Keratinocyte (primary cell): ENCODE measurements at regions not wholly inside any gene's neighbourhood (a gene's known extent, or its start where the extent isn't known, plus 50 kb on each side); places are given as distances from the start of the nearest gene placed in this dataset.

Experiments used
- DNase-seq: peaks from one replicate; pipeline ENCODE4 v3.0.0-alpha.2; 2011; ENCODE audit warnings: low read depth, missing footprints, low spot score
- FAIRE-seq: peaks from 2 replicates; lab custom pipeline; 2011; peaks lifted over from hg19 to GRCh38; lab: Jason Lieb, UNC
- H2AFZ ChIP-seq: 2 replicates; pipeline ENCODE4 v1.6.0; 2012; ENCODE audit warnings: low read length, control low read depth, inconsistent platforms; ENCODE audit not compliant: control insufficient read depth
- H3K27ac ChIP-seq: 2 replicates; pipeline ENCODE4 v1.5.1; 2011; ENCODE audit warnings: low read length; ENCODE audit not compliant: control insufficient read depth, insufficient read depth
- H3K27me3 ChIP-seq: 3 replicates; pipeline ENCODE4 v1.6.0; 2011; ENCODE audit warnings: low read length; ENCODE audit not compliant: control insufficient read depth, insufficient read depth; ENCODE audit errors: extremely low read depth
- H3K36me3 ChIP-seq, 2 experiments: 2 replicates in 1 of 2; 3 replicates in 1 of 2; pipeline ENCODE4 v1.5.1; 2011; ENCODE audit warnings: low read length in 2 of 2, mild to moderate bottlenecking in 1 of 2; ENCODE audit not compliant: control insufficient read depth in 2 of 2, insufficient read depth in 2 of 2; ENCODE audit errors: extremely low read depth in 1 of 2
- H3K4me1 ChIP-seq: 3 replicates; pipeline ENCODE4 v1.5.1; 2011; ENCODE audit warnings: low read length; ENCODE audit not compliant: control insufficient read depth, insufficient read depth; ENCODE audit errors: extremely low read depth
- H3K4me2 ChIP-seq: 3 replicates; pipeline ENCODE4 v1.6.0; 2011; ENCODE audit warnings: low read depth, low read length; ENCODE audit not compliant: control insufficient read depth, insufficient read depth; ENCODE audit errors: extremely low read depth
- H3K4me3 ChIP-seq, 3 experiments: fragments of 200-600 bp in 1 of 3; sonication (generic) in 1 of 3; 2 replicates in 2 of 3; 3 replicates in 1 of 3; pipeline ENCODE4 v1.5.1; 2011 to 2016; ENCODE audit warnings: low read length in 3 of 3, mild to moderate bottlenecking in 3 of 3, control low read depth in 2 of 3, inconsistent platforms in 1 of 3, low read depth in 1 of 3, mixed read lengths in 1 of 3, mixed run types in 1 of 3, moderate library complexity in 1 of 3; ENCODE audit not compliant: control insufficient read depth in 2 of 3, insufficient read depth in 2 of 3; ENCODE audit errors: extremely low read depth in 1 of 3
- H3K79me2 ChIP-seq: 2 replicates; pipeline ENCODE4 v1.6.0; 2012; ENCODE audit warnings: low read length; ENCODE audit not compliant: control insufficient read depth, insufficient read depth
- H3K9ac ChIP-seq: 3 replicates; pipeline ENCODE4 v1.6.0; 2011; ENCODE audit warnings: low read length; ENCODE audit not compliant: control insufficient read depth, insufficient read depth; ENCODE audit errors: extremely low read depth
- H3K9me1 ChIP-seq: 3 replicates; pipeline ENCODE4 v1.6.0; 2011; ENCODE audit warnings: low read length; ENCODE audit not compliant: control insufficient read depth, insufficient read depth; ENCODE audit errors: extremely low read depth
- H3K9me3 ChIP-seq: 2 replicates; pipeline ENCODE4 v1.5.1; 2012; ENCODE audit warnings: low read depth, low read length; ENCODE audit not compliant: control insufficient read depth
- H4K20me1 ChIP-seq: 3 replicates; pipeline ENCODE4 v1.6.0; 2011; ENCODE audit warnings: low read length; ENCODE audit not compliant: control insufficient read depth, insufficient read depth; ENCODE audit errors: extremely low read depth
- CTCF ChIP-seq, 3 experiments: IDR thresholded peaks in 1 of 3; conservative IDR thresholded peaks in 1 of 3; optimal IDR thresholded peaks in 1 of 3; 2 replicates in 2 of 3; 3 replicates in 1 of 3; pipeline versions ENCODE3 to v1.5.1; 2011; ENCODE audit warnings: low read length in 3 of 3, mild to moderate bottlenecking in 3 of 3, moderate library complexity in 2 of 3, control low read depth in 1 of 3, inconsistent platforms in 1 of 3; ENCODE audit not compliant: insufficient read depth in 2 of 3; ENCODE audit errors: extremely low read depth in 1 of 3
- EZH2 ChIP-seq: IDR thresholded peaks from one replicate; pipeline ENCODE4 v1.6.1; 2012; ENCODE audit warnings: inconsistent platforms, mild to moderate bottlenecking, low read length, moderate library complexity
- dilution Hi-C: fragments of 300-500 bp; cut with MboI; formaldehyde crosslinking; loops from one replicate; pipeline ENCODE4 v1.7.0; 2020; ENCODE audit warnings: low sequenced_read_pairs; ENCODE audit not compliant: extremely low pct_ligation_motif_present

- Histone ChIP-seq H3K4me1 (no peaks in the 10 kb centered on the region), H4K20me1 (no peaks in the 10 kb centered on the region), H3K79me2 (no peaks in the 10 kb centered on the region), H3K9ac (no peak overlapping the region), H3K27ac (no peak overlapping the region), H3K9me1 (no peaks in the 10 kb centered on the region), H3K9me3 (no peaks in the 10 kb centered on the region), H2AFZ (no peak overlapping the region), H3K4me3 (no peak overlapping the region), H3K27me3 (peaks cover 6% of the 10 kb centered on the region), H3K4me2 (no peak overlapping the region), H3K36me3 (no peaks in the 10 kb centered on the region)
- dilution Hi-C loops = no loop called here
- FAIRE-seq = no peak
- TF ChIP-seq EZH2 (no peak), CTCF (optimal IDR thresholded peaks at IDR 0.05 in 1 of 3, IDR thresholded peaks at IDR 0.05 in 1 of 3, conservative IDR thresholded peaks at IDR 0.05 in 1 of 3; ENCODE audit: extremely low read depth in 1 of 3, insufficient read depth in 2 of 3, low read length in 3 of 3) (no peak)
- DNase-seq = no peak
Observed at GRCh38 chr20:59473742-59474141, 130.6 kb upstream of the PHACTR3 start.

GRCh38 chr20:59481067-59481466 lies 123.3 kb upstream of the PHACTR3 start:
- DNase-seq (no peak), FAIRE-seq (no peak)
- Histone ChIP-seq H3K9me3 (no peaks in the 10 kb centered on the region), H3K9ac (no peak overlapping the region), H4K20me1 (no peaks in the 10 kb centered on the region), H3K4me3 (no peak overlapping the region), H3K4me1 (no peaks in the 10 kb centered on the region), H3K9me1 (no peaks in the 10 kb centered on the region), H3K4me2 (no peak overlapping the region), H2AFZ (no peak overlapping the region), H3K79me2 (no peaks in the 10 kb centered on the region), H3K27me3 (no peaks in the 10 kb centered on the region), H3K36me3 (no peaks in the 10 kb centered on the region), H3K27ac (no peak overlapping the region)
- no peak for TF ChIP-seq EZH2
- TF ChIP-seq CTCF (optimal IDR thresholded peaks at IDR 0.05 in 1 of 3, IDR thresholded peaks at IDR 0.05 in 1 of 3, conservative IDR thresholded peaks at IDR 0.05 in 1 of 3; ENCODE audit: extremely low read depth in 1 of 3, insufficient read depth in 2 of 3, low read length in 3 of 3) = no peak
- dilution Hi-C loops = no loop called here
